SH-SY5Y (cell line): ENCODE measurements at regions not wholly inside any gene's neighbourhood (a gene's known extent, or its start where the extent isn't known, plus 50 kb on each side); places are given as distances from the start of the nearest gene placed in this dataset.

Experiments
- GATA2 ChIP-seq: IDR thresholded peaks from 2 replicates; pipeline ENCODE4 v1.6.1; 2011; ENCODE audit warnings: mild to moderate bottlenecking, low read depth, low read length
- GATA3 ChIP-seq: IDR thresholded peaks from 2 replicates; pipeline ENCODE4 v1.6.1; 2011; ENCODE audit warnings: low read depth, mild to moderate bottlenecking, low read length, moderate library complexity

DNA sequence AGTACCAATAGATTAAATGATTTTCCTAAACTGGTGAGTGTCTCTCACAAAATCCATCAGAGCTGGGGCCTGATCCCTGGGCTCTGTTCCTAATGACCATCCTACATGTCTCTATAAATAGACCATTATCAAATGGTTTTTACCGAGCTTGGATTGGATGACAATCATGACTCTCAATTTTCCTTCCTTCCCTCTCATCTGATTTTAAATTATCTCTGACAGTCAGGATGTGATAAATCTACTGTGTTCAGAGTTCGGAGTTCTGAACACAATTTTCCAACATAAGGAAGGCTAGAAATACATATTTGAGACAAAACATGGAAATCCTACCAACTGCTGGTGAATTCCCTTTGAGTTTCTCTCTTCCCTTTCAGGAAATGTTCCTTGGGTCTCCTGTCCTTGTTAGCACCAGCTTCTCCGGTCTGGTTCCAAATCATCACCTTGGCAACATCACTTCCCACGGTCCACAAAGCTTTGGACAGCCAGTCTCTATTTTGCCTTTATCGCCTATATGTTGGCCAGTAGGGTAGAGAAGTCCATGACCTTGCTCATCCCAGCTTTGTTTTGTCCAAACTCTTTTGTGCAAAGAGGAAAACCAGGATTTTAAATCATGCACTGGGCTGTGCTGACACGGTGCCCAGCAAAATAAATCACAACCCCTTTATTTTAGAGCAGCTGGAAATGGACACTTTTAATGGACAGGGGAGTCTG, 139.6 kb upstream of the ITGA6 start:
- TF ChIP-seq GATA2 (no peak), GATA3 (no peak)
